A549 (cell line): ENCODE measurements at regions not wholly inside any gene's neighbourhood (a gene's known extent, or its start where the extent isn't known, plus 50 kb on each side); places are given as distances from the start of the nearest gene placed in this dataset.

Source experiments
- CHD4 ChIP-seq: fragments of 200-600 bp; sonication (generic); IDR thresholded peaks from 2 replicates; pipeline ENCODE4 v1.6.1; 2016; ENCODE audit warnings: antibody characterized with exemption, mild to moderate bottlenecking, borderline replicate concordance
- CTCF ChIP-seq: fragments of >200 bp; sonication (Bioruptor Twin); formaldehyde crosslinking; IDR thresholded peaks from 3 replicates; pipeline ENCODE4 v1.5.1; 2016
- ELK1 ChIP-seq: fragments of 150-350 bp; IDR thresholded peaks from 2 replicates; pipeline ENCODE4 v1.6.1; 2014; ENCODE audit warnings: low read depth, mild to moderate bottlenecking, low read length
- JUNB ChIP-seq: fragments of >200 bp; sonication (Bioruptor Twin); formaldehyde crosslinking; IDR thresholded peaks from 2 replicates; pipeline ENCODE4 v1.6.1; 2016
- KDM1A ChIP-seq: fragments of 200-600 bp; sonication (generic); IDR thresholded peaks from 2 replicates; pipeline ENCODE4 v1.6.1; 2016; ENCODE audit warnings: low read depth, mild to moderate bottlenecking
- NFE2L2 ChIP-seq: fragments of 150-350 bp; conservative IDR thresholded peaks from 2 replicates; pipeline ENCODE4 v1.6.1; 2014; ENCODE audit warnings: low read length
- POLR2A ChIP-seq: IDR thresholded peaks from 2 replicates; pipeline ENCODE4 v1.6.1; 2012; ENCODE audit warnings: mild to moderate bottlenecking, low read length
- REST ChIP-seq: fragments of 200-600 bp; sonication (generic); IDR thresholded peaks from 2 replicates; pipeline ENCODE4 v1.6.1; 2016; ENCODE audit warnings: antibody characterized with exemption, mild to moderate bottlenecking, moderate library complexity

GRCh38 chr17:69634844-69635243 is 220.3 kb downstream of the MAP2K6 start:
- TF ChIP-seq CTCF (no peak), NFE2L2 (no peak), REST (no peak), POLR2A (no peak), KDM1A (no peak), CHD4 (no peak), ELK1 (no peak), JUNB (no peak)
